GM18861 (cell line): ENCODE measurements at regions not wholly inside any gene's neighbourhood (a gene's known extent, or its start where the extent isn't known, plus 50 kb on each side); places are given as distances from the start of the nearest gene placed in this dataset.
A peak's percentile ranks its signal among the peaks of the same experiment; 100 is the strongest.
"Not testable (repeated sequence)": the region's sequence is repeated elsewhere in the genome, so short reads cannot be mapped to it uniquely, and the experiment has no call there.

ENCODE experiments used
- ATAC-seq: cut with Tn5 transposase; IDR thresholded peaks from one replicate; pipeline ENCODE4 v1.9.1; 2021; ENCODE audit not compliant: unreplicated experiment

GRCh38 chr12:76653342-76653741, 93.8 kb upstream of the OSBPL8 start:
- ATAC-seq: no peak

DNA sequence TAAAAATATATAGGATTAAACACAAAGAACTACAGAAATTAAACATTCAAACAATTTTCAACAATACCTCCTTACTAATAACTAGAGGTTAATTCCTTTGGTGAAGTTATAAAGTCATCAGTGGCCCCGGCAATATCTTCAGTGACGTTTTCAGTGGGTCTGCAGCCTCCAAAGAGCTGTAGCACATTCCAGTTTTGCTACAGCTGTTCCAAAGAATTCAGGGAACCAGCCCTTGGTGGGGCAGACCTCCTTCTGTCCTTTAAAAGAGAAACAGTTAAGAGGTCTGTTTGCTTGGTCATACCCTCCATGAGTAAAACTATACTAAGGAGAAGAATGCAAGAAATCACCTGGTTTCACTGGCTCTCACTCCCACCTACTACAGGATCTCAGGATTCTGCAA, 99.2 kb upstream of the ZDHHC17 start:
- ATAC-seq: no peak

- ATAC-seq: no peak
These were observed 97.6 kb upstream of the ZDHHC17 start for GRCh38 chr12:76666290-76666835.

GRCh38 chr12:76669981-76670380, 93.9 kb upstream of the ZDHHC17 start:
- ATAC-seq: no peak

DNA sequence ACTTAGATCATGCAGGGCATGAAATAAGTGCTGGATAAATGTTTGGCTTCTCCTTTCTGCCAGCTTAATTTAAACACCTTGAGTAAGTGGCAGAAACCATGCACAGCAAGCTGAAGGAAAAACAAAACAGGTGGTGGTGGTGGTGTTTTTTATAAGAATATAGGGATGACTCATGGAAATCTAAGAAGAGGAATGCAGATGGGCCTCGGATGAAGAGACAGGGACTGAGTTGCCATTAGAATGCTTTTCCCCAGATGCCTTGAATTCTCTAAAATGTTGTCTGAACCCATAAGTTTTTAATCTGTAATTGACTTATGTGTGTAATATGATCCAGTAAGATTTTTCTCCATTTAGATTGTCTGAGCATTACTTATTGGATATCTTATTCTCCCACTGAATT, 93.1 kb upstream of the ZDHHC17 start:
- ATAC-seq: no peak

- ATAC-seq: no peak
These were observed 89.1 kb upstream of the ZDHHC17 start for GRCh38 chr12:76674669-76675315.

DNA sequence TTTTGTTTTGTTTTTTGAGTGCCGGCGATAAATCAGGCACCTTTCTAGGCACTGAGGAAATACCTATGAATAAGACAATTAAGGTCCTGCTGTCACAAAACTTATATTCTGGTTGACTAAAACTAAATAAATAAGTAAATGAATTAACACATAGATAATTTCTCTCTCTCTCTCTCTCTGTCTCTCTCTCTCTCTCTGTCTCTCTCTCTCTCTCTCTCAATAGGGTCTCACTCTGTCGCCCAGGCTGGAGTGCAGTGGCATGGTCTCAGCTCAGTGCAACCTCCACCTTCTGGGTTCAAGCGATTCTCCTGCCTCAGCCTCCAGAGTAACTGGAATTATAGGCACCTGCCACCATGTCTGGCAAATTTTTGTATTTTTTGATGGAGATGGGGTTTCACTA, 87.7 kb upstream of the ZDHHC17 start:
- ATAC-seq: not testable (repeated sequence)

DNA sequence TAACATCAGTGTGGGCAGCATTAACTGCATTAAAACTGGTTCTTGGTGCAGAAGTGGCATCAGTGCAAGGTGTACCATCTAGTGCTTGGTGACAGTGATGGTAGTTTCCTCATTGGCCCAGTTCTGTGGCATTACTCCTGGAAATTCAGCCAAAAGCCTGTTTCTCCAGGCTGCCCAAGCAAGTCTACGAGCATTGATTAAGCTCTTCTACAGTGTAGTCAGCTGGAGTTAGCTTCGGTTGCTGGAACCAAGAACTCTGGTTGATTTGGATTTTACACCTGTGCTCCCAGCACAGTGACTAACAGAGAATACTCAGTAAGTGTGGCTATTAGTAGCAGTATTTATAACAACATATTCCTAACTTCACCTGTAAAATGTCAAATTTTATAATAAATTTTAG, 84.9 kb upstream of the ZDHHC17 start:
- no peak for ATAC-seq

- no peak for ATAC-seq
These were observed 84.1 kb upstream of the ZDHHC17 start for GRCh38 chr12:76679778-76680177.

DNA sequence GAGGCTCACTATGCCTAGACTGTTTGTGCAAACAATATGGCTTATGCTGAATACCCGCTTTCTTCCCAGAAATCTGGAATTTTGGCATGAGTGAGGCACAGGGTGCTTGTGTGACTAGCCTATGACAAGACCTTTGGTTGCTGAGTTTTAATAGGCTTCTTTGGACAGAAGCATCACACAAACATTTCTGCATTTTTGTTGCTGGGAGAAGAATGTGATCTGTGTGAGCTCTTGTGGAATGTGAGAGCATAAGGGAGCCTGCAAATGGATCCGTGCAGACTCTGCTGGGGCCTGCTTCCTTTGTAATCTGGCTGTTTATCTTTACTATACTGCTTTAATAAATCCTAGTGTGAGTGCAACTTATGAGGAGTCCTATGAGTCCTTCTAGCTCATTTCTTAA, 83.0 kb upstream of the ZDHHC17 start:
- no peak for ATAC-seq

- ATAC-seq: no peak
These were observed 78.7 kb upstream of the ZDHHC17 start for GRCh38 chr12:76685246-76685678.

DNA sequence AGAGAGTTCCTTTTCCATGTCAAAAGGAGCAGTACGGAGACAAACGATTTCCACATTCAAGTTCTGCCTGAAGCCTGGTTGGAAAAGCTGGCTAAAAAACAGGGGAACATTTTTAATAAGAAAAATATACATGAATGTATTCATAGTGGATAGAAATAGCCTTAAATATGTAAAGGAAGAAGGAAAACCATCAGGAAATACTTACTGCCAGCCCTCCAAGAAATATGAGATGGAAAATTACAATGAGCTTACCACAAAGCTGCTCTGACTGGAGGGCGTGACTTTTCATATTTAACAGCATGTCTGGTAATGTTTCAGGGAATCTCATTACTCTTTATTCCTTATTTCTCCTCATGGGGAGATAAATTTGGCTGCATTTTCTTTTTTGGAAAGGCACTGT, 75.9 kb upstream of the ZDHHC17 start:
- no peak for ATAC-seq

DNA sequence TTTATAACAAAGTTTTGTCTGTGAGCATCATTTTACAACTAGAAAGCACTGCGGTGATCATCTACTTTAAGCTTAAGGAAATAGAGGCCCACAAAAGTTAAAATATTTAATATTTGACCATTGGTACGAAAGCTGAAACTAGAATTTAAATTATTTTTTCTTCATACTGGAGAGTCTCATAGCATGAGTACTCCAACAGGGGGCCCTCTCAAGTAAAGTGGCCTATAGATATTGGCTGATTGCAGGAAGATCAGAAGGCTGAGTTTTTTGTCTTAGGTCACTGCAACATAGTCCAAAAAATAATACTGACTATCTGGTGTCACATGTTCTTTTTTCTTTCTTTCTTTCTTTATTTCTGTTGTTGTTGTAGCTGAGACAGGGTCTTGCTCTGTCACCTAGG, 75.3 kb upstream of the ZDHHC17 start:
- ATAC-seq: peak; percentile 52

DNA sequence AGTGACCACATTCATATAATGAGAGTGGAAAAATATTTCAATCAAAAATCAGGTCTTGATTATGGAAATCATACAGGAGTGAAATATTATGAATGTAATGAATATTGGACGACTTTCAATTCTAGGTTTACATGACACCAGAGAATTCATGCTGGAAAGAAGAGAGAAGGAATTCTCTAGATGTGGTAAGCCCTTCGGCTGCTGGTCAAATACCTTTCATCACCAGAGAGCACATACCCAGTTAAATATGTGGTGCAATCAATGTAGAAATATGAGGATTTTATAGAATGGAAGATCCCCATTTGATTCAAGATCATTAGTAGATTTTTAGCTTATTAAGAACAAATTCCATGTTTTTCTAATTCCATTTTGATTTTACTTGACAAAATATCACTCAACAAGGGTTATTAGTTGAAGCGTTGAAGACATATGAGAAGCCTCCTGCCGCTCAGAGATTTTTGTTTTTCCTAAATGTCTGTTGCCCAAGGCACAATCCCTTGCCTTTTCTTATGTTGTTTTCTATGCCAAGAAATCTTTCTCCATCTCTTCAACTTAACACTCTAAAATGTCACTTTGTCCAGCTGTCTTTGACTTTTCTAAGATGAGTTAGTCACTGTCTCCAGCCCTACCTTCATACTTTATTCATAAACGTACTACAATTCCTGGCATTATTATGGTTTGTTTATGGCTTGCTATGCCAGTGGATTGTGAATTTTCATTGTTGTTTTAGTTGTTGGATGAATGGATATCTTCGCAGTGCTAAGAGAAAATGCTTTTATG, 72.8 kb upstream of the ZDHHC17 start:
- ATAC-seq: no peak

GRCh38 chr12:76692846-76693245, 71.1 kb upstream of the ZDHHC17 start:
- no peak for ATAC-seq

GRCh38 chr12:76694369-76694768, 69.5 kb upstream of the ZDHHC17 start:
- no peak for ATAC-seq

DNA sequence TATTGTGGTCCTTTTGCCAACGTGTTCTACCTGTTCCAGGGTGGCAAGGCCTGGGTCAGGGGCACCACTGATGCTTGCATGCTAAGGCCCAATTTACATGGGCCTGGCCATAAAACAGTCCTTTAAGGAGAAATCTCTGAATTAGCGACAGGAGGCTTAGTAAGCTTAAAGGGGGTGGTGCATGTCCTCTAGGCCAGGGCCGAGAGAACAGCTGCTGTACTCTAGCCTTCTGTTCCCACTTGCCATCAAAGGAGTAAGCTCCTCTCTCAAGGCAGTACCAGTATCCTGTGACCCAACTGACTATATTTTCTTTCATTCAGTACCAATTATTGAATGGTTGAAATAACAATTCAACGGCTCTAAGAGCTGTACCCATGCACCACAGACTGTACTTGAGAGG, 67.7 kb upstream of the ZDHHC17 start:
- ATAC-seq: no peak

- no peak for ATAC-seq
These were observed 66.1 kb upstream of the ZDHHC17 start for GRCh38 chr12:76697849-76698248.

DNA sequence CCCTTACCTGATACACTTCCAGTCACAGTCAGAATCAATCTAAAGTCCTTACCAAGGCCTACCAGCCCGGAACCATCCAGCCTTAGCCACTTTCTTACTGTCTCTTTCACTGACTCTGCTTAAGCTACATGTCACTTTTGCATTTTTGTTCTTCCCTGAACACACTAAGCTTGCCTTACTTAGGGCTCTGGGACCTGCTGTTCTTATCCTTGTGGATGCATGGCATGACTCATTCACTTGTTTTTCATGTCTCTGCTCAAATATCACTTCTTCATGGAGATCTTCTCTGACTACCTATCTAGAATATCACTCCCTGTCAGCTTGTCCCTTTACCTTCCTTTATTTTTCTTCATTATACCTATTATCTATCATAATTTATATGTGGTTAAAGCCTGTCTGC, 65.6 kb upstream of the ZDHHC17 start:
- no peak for ATAC-seq

- ATAC-seq: no peak
These were observed 64.9 kb upstream of the ZDHHC17 start for GRCh38 chr12:76698966-76699365.

- no peak for ATAC-seq
These were observed 62.2 kb upstream of the ZDHHC17 start for GRCh38 chr12:76701690-76702089.

GRCh38 chr12:76702946-76703345, 61.0 kb upstream of the ZDHHC17 start:
- no peak for ATAC-seq
